Erythroblast (primary cell): ENCODE measurements at regions not wholly inside any gene's neighbourhood (a gene's known extent, or its start where the extent isn't known, plus 50 kb on each side); places are given as distances from the start of the nearest gene placed in this dataset.

Source experiments
- GATA1 ChIP-seq: IDR thresholded peaks from 2 replicates; pipeline ENCODE4 v1.6.1; 2011; ENCODE audit warnings: low read depth, mild to moderate bottlenecking, control low read depth, low read length, moderate library complexity
- POLR2A ChIP-seq: IDR thresholded peaks from 2 replicates; pipeline ENCODE4 v1.6.1; 2011; ENCODE audit warnings: mild to moderate bottlenecking, low read length

DNA sequence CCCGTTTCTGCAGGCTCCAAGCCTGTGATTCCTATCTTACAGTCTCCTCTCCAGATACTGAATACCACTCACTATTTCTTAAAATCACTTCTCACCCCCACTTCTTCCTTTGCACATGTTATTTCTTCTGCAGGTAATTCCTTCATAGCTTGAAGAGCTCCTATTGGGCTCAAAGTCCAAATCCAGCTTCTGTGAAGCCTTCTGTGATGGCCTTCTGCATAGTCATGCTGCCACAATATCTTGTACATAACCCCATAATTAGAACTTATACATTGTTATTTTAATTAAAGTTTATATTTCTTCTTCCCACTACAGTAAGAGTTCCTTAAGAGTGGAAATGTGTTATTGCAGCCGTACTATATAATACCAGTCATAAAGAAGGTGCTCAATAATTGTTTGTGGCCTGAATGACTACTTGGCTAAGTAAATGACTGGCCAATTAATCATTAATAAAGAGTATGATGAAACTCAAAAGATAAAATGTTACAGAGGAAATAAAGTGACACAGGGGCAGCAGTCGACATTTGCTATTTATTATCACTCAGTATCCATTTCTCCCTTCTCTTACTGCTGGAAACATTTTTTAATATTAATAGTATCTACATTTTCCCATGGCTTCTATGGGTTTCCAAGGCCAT, 886.6 kb downstream of the TTLL7 start:
- TF ChIP-seq POLR2A (no peak), GATA1 (no peak)
